Suppressor macrophage treated with lipopolysaccharide for 4 hours (primary cell): ENCODE measurements at regions not wholly inside any gene's neighbourhood (a gene's known extent, or its start where the extent isn't known, plus 50 kb on each side); places are given as distances from the start of the nearest gene placed in this dataset.

ENCODE experiments used
- DNase-seq: peaks from one replicate; pipeline ENCODE4 v3.0.0-alpha.2; 2020

- no peak for DNase-seq
These were observed 123.1 kb upstream of the C11orf87 start for GRCh38 chr11:109298865-109299264.

GRCh38 chr11:109300211-109300610 is 121.8 kb upstream of the C11orf87 start:
- DNase-seq: no peak

GRCh38 chr11:109302591-109303334 is 119.2 kb upstream of the C11orf87 start:
- DNase-seq: no peak

GRCh38 chr11:109303342-109303741 is 118.6 kb upstream of the C11orf87 start:
- no peak for DNase-seq

- no peak for DNase-seq
These were observed 117.8 kb upstream of the C11orf87 start for GRCh38 chr11:109304159-109304558.

GRCh38 chr11:109305009-109305408 is 117.0 kb upstream of the C11orf87 start:
- DNase-seq: no peak

- DNase-seq: no peak
These were observed 115.7 kb upstream of the C11orf87 start for GRCh38 chr11:109306322-109306721.

GRCh38 chr11:109307366-109307765 is 114.6 kb upstream of the C11orf87 start:
- no peak for DNase-seq

- DNase-seq: no peak
These were observed 113.4 kb upstream of the C11orf87 start for GRCh38 chr11:109308551-109308950.

- no peak for DNase-seq
These were observed 112.8 kb upstream of the C11orf87 start for GRCh38 chr11:109309153-109309552.

- no peak for DNase-seq
These were observed 104.3 kb upstream of the C11orf87 start for GRCh38 chr11:109317726-109318125.

GRCh38 chr11:109320595-109320994 is 101.4 kb upstream of the C11orf87 start:
- no peak for DNase-seq

GRCh38 chr11:109326781-109327180 is 95.2 kb upstream of the C11orf87 start:
- DNase-seq: no peak

- DNase-seq: no peak
These were observed 92.3 kb upstream of the C11orf87 start for GRCh38 chr11:109329716-109330115.

GRCh38 chr11:109338131-109338530 is 83.9 kb upstream of the C11orf87 start:
- DNase-seq: no peak

GRCh38 chr11:109342261-109342660 is 79.7 kb upstream of the C11orf87 start:
- DNase-seq: no peak

GRCh38 chr11:109343242-109343641 is 78.7 kb upstream of the C11orf87 start:
- DNase-seq: no peak

- DNase-seq: no peak
These were observed 74.7 kb upstream of the C11orf87 start for GRCh38 chr11:109347304-109347703.

GRCh38 chr11:109349276-109350080 is 72.5 kb upstream of the C11orf87 start:
- no peak for DNase-seq

- no peak for DNase-seq
These were observed 71.9 kb upstream of the C11orf87 start for GRCh38 chr11:109350091-109350490.

GRCh38 chr11:109362059-109362458 is 59.9 kb upstream of the C11orf87 start:
- no peak for DNase-seq

- DNase-seq: no peak
These were observed 58.3 kb upstream of the C11orf87 start for GRCh38 chr11:109363682-109364081.

GRCh38 chr11:109364851-109365250 is 57.1 kb upstream of the C11orf87 start:
- no peak for DNase-seq

- DNase-seq: no peak
These were observed 50.4 kb upstream of the C11orf87 start for GRCh38 chr11:109371444-109372176.
